ENCODE measurements at regions not wholly inside any gene's neighbourhood (a gene's known extent, or its start where the extent isn't known, plus 50 kb on each side); places are given as distances from the start of the nearest gene placed in this dataset.
"Not testable (repeated sequence)": the region's sequence is repeated elsewhere in the genome, so short reads cannot be mapped to it uniquely, and the experiment has no call there.

DNA sequence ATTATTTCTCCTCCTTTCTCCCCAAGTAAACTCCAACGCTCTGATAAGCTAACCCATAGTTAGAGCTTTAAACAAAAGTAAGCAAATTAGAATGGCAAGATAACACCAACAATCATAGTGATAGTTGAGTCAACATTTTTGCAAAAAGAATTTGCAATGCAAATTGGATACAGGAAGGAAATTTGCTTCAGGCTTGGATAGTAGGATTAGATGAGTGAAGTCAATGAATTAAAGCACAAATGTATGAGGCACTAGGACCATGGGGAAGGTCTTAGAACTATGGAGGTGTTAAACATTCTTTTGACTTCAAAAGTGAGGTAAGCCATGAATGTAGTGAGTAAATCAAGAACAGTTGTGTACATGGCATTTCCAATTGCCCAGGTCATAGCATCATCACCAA, 289.8 kb upstream of the GRAMD2B start:
- DNase-seq (ENCODE audit: low read depth in 3 of 3), result no peak

DNA sequence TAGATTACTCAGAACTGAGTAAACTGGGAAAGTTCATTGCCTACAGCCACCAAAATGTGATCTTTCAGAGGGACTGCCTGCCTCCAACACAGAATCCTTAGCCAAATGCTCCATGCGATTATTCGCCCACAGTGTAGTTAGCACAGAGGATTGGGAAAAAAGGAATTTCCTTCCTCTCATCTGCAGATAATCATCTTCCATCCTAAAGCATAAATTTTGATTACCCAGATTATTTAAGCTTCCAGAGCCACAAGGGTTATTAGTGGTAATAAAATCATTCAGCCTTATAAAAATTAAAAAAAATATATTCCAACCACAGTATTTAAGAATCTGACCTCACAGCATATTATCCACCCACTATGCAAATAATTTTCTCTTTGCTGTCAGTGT, 285.3 kb upstream of the GRAMD2B start:
- no peak for DNase-seq (ENCODE audit: low read depth in 3 of 3)

DNA sequence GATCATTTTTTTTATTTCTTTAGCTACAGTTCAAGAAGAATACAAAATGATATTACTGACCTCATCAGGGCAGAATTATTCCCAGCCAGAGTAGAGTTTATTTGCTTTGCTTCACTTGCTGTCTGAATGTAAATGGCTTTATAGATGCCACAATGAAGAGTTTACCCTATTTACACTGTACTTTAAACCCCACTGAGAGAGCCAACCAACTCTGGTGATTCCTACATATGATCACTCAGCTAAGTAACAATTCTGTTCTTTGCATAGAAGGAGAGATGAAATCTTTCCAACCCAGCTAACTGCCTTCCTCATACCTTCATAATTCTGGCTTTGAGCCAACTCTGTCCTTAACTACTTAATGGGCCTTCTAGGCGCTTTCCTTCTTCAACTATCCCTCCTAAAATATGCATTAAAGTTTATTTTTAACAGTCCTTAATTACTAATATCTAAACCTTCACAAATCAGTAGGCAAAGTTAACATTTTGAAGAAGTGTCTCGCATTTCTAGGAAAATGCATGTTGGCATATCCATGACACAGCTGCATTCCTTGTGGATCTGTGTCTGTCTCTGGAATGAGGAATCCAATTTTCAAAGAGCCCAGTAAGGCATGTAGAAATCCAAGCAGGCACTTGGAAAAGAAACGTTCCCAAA, 284.8 kb upstream of the GRAMD2B start:
- DNase-seq (ENCODE audit: low read depth in 3 of 3), result no peak

DNA sequence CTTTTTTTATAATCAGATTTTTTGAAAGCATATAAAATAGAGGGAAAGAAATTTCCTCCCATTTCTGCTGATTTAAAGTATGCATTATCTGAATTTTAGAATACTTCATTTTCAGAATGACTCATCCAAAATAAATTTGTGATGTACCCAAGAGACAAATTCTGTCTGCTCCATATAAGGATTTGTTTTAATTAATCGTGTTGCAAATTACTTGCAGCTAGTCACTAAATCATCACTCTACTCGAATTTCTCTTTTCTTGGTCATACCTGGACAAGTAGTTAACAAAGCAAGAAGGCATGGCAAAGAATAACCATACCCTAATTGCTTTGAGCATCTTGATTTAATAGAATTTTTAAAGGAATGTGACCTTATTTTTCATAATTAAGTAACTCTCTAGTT, 284.1 kb upstream of the GRAMD2B start:
- no peak for DNase-seq (ENCODE audit: low read depth in 3 of 3)

DNA sequence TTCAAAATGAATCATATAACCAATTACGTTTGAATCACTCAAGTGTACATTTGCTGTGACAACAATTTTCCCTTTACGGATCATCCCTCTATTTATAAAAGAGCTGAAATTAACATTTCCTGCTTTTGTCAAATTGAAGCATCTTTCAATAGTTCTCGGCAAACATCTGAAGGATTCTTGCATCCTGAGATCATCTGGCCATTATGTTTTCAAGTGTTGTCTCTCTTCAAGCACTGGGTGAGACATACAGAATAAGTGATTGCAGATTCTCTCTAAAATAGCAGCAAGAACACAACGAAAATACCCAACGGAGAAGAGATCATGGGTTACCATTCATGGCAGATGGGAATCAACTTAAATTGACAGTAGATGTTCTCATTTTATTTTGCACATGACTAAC, 283.4 kb upstream of the GRAMD2B start:
- DNase-seq (ENCODE audit: low read depth in 3 of 3), result no peak

DNA sequence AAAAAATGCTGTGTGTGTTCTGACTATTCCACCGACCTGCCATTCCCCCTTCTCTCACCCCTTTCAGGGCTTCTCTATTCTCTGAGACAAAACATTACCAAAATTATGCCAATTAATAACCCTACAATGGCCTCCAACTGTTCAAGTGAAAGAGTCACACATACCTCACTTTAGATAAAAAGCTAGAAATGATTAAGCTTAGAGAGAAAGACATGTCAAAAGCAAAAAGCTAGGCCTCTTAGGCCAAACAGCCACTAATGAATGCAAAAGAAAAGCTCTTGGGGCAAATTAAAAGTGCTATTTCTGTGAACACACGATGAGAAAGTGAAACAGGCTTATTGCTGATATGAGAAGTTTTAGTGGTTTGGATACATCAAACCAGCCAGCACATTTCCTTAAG, 279.6 kb upstream of the GRAMD2B start:
- DNase-seq (ENCODE audit: low read depth in 3 of 3), result no peak

DNA sequence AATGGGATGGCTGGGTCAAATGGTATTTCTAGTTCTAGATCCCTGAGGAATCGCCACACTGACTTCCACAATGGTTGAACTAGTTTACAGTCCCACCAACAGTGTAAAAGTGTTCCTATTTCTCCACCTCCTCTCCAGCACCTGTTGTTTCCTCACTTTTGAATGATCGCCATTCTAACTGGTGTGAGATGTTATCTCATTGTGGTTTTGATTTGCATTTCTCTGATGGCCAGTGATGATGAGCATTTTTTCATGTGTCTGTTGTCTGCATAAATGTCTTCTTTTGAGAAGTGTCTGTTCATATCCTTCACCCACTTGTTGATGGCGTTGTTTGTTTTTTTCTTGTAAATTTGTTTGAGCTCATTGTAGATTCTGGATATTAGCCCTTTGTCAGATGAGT, 272.9 kb upstream of the GRAMD2B start:
- DNase-seq (ENCODE audit: low read depth in 3 of 3), result not testable (repeated sequence)

DNA sequence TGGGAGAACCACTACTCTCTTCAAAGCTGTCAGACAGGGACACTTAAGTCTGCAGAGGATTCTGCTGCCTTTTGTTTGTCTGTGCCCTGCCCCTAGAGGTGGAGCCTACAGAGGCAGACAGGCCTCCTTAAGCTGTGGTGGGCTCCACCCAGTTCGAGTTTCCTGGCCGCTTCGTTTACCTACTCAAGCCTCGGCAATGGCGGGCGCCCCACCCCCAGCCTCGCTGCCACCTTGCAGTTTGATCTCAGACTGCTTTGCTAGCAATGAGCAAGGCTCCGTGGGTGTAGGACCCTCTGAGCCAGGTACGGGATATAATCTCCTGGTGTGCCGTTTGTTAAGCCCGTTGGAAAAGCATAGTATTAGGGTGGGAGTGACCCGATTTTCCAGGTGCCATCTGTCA, 267.9 kb upstream of the GRAMD2B start:
- not testable (repeated sequence) for DNase-seq (ENCODE audit: low read depth in 3 of 3)

DNA sequence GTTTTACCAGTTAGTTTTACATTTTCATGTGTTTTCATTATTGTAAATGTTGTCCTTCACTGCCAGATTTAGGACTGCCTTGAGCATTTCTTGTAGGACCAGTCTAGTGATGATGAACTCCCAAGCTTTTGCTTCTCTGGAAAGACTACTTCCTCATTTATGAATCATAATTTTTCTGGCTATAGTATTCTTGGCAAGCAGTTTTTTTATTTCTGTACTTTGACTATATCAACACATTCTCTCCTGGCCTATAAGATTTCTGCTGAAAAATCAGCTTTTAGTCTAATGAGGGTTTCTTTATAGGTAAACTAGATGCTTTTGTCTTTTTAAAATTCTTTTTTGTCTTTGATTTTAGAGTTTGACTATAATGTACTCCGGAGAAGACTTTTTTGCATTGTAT, 256.8 kb upstream of the GRAMD2B start:
- DNase-seq (ENCODE audit: low read depth in 3 of 3), result no peak

DNA sequence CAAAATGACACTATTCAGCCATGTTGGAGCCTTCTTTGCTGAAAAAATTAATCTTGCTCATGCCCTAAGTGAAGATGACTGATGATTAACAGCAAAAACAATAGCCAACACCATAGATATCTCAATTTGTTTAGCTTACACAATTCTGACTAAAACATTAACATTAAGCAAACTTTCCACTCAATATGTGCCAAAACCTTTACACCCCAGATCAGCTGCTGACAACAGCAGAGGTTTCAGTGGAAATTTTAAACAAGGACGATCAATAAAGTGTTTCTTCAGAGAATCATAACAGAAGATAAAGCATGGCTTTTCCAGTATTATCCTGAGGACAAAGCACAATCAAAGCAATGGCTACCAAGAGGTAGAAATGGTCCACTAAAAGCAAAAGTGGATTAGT, 254.4 kb upstream of the GRAMD2B start:
- no peak for DNase-seq (ENCODE audit: low read depth in 3 of 3)

DNA sequence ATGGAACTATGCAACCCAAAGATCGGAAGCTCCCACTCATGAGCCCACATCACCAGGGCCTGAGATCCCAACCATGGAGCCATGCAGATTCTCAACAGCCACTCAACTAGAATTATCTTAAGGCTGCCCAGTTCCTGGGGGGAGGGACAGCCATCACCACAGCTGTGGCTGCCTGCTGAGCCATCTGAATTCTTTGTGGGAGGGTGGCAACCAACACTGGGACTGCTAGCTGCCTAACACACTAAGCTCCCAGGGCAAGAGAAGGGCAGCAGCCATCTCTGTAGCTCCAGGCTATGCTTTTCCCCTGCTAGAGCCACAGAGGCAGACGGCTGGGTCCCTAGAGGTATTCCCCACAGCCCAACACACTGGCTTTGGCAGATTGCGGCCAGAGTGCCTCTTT, 251.3 kb upstream of the GRAMD2B start:
- DNase-seq (ENCODE audit: low read depth in 3 of 3), result no peak

DNA sequence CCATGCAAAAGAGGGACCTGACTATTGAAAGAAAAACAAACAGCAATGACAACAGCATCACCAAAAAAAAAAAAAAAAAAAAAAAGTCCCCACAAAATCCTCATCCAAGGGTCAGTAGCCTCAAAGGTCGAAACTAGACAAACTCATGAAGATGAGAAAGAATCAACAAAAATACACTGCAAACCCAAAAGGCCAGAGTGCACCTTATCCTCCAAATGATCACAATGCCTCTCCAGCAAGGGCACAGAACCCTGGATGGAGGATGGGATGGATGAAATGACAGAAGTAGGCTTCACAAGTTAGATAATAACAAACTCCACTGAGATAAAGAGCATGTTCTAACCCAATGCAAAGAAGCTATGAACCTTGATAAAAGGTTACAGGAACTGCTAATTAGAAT, 250.4 kb upstream of the GRAMD2B start:
- DNase-seq (ENCODE audit: low read depth in 3 of 3), result no peak

DNA sequence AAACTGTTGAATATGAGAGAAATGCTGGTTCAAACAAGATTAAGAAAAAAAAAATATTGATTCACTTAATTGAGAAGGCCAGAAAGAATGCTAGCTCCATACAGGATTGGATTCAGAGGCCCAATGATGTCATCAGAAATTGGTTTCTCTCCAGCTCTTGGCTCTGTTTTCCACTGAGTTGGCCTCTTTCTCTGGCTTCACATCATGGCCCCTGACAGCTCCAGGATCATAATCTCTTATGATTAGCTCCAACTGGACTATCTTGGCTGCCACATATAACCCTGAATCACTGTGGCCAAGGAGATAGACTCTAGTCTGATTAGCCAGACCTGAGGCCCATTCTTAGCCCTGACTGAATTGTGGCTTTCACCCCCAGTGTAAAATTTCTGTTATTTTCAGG, 244.7 kb upstream of the GRAMD2B start:
- DNase-seq (ENCODE audit: low read depth in 3 of 3), result no peak

DNA sequence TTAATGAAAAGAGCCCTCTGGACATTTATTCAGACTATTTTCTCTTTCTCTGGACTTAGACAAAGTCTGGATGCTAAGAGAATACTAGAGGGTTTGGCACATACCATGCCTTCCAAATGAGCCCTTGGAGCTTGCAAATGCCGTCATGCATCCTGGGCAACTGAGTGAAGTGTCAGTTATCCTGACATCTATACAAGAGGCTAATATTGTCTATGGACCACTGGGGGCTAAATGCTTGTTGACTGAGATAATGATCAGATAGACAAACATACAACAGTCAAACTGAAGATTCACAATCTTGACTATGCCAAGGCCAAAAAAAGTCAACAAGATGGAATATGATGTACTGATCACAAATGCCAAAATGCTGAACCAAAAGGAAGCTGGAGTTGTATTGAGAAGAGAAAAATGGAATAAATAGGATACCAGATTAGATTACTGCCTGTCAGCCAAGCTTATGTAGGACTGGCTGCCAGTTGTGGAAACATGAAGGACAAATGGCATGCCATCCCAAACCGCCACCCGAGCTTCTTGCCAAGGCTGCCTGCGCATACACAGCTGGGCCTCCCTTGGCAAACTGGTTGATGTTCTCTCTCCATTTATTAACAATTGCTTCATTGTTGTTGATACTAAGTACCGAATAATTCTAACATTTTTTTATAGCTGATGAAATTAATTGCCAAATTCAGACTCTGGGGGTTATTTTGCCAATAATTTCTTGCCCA, 240.1 kb upstream of the GRAMD2B start:
- no peak for DNase-seq (ENCODE audit: low read depth in 3 of 3)

DNA sequence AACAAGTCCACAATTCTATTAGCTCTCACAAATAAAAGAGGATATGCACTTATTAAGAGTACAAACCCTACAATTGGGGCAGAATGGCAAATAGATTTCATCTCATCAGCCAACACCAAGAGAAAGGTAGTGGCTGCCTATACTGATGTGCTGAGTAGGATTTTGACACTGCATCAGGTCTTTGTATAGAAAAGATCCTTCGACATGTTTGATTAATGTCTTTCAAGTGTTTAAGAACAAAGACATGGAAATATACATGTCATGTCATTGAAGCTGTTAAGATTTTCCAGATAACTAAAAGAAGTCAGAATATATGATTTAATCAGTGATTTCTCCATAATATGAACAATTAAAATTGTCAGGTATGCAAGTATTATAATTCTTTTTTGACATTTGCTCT, 238.7 kb upstream of the GRAMD2B start:
- DNase-seq (ENCODE audit: low read depth in 3 of 3), result no peak

DNA sequence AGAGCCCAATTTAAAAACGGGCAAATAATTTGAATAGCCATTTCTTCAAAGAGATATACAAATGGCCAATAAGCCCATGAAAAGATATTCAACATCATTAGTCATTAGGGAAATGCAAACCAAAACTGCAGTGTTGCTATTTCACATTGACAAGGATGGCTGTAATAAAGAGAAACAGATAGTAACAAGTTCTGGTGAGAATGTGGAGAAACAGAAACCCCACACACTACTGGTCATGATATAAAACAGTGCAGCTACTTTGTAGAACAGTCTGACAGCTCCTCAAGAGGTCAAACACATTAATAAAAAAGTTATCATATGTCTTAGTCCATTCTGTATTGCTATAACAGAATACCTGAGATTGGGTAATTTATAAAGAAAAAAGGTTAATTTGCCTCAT, 237.0 kb upstream of the GRAMD2B start:
- no peak for DNase-seq (ENCODE audit: low read depth in 3 of 3)

DNA sequence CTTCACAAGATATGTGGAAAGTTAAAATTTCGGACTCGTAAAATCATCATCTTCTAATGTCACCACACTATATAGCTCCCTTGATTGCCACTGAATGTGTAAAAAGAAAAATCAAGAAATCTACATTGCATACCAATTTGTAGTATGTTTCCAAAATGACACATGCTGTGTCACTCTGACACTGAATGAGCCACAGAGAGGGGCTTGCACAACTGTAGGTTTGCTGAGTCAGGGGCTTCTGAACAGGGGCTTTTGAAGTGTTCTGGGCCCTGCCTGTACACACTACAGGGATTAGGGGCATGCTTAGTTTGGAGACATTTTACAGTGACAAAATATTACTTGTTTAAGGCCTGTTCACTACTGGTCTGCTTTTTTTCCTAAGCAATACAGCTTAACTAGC, 234.4 kb upstream of the GRAMD2B start:
- no peak for DNase-seq (ENCODE audit: low read depth in 3 of 3)

DNA sequence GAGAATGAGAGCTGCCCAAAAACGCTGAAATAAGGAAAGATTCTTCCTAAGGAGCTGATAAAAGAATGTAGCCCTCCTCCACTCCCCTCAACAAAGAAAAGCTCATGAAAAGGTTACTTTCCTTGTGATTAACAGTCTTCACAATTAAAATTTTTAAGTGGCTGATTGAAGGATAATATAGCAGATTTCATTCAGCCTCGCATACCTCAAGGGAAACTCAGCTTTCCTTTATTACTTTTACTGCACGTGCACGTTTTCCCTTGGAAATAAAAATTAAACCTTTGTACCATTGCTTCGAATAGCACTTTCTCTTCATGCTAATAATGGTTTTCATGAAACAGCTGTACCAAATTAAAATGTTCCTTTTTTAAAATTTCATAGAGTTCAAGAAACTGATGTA, 234.0 kb upstream of the GRAMD2B start:
- DNase-seq (ENCODE audit: low read depth in 3 of 3), result no peak

DNA sequence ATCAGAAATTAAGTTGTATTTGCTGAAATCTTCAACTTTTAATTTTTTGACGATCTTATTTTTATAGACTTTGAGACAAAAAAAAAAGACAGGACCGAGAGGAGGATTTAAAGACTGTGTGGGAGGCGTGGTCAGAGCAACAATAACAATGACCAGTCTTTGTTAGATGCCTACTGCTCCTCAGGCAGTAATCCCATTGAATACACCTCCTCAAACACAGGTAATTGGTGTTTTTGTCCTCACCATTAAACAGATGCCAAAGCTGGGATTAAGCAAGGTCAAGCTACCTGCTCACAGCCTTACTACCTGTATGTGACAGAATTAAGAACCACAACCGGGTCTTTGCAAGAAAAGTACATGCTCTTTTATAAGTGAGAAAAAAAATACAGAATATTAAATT, 233.3 kb upstream of the GRAMD2B start:
- no peak for DNase-seq (ENCODE audit: low read depth in 3 of 3)

DNA sequence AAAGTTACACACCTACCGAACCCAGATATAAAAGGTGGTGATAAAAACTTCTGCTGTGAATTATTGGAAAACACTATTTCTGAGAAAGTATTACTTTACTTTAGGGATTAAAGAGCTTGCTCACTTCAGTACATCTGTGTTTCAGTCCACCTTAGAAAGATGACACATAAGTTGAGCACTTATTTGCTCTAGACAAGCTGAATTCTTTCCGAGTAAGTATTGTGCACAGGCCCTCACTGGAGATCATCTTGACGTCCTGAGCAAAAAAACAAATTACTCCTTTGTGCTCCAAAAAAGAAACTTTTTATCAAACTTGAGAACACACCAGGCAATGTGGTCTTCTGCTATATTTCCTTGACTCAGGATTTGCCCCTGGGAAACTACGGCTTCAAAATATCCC, 231.0 kb upstream of the GRAMD2B start:
- no peak for DNase-seq (ENCODE audit: low read depth in 3 of 3)

DNA sequence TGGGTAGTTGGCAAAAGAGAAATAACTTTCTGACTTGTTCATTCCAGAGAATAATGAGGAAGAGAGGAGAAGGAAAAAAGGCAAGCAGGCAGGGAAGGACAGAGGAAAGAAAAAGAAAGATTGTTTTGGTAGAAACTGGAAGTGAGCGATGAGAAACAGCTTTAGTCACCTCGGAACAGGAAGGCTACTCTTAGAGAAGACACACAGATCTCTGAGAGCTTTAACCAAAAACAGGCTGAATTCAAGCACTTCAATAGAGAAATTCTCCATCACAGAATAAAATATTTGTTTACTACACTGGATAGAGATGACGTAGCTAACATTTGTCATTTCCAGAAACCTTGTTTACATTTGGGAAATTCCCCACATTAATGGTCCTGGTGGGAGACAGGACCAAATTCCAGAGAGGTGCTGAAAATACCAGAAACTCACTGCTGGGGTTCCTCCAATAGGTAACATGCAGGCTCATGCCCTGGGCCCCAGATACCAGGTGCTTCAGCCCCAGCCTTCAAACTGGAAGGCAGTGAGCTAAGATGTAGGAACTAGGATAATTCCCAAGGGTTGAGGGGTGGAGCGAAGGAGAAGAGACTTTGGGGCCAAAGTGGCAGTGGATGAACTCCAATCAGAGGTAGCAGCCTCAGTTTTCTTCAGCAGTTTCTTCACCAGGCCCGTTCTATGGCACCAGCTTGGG, 227.7 kb upstream of the GRAMD2B start:
- no peak for DNase-seq (ENCODE audit: low read depth in 3 of 3)

DNA sequence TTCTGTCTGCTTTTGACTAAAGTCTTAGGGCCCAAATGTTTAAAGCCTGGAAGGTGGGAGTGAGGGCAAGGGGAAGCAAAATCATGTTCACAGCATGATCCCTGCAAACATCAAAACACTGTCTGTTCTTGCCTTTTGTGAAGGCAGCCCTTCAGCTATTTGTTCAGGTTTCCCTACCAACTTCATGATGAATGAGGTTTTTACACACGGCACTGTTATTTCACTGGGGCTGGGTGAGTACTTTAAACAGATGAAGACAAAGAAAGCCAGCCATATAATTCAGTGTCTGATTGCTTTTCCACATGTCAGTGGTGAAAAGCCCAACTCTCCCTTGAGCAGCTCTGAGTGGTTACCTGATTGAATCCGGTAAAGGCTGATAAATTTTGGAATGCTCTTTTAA, 224.7 kb upstream of the GRAMD2B start:
- DNase-seq (ENCODE audit: low read depth in 3 of 3), result no peak

DNA sequence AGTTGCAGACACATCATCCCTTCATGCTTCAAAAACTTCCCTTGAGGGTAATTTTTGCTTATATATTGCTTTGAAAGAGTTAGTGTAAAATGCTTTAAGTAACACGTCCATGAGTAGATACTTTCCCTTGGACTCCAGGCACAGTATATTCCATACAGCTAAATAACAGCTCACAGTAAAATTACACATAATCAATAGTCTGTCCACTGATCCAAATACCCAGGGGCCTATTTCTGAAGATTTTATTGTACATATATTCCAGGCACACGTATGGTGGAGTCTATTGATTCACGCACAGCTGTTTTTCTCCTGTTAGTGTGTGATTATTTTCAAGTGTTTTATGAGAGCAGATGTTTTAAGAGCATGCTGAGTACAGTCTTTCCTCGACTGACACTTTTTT, 223.7 kb upstream of the GRAMD2B start:
- DNase-seq (ENCODE audit: low read depth in 3 of 3), result no peak

Measured in stimulated activated CD4-positive, alpha-beta T cell treated with anti-CD3 and anti-CD28 coated beads, TNF-alpha, amount 100 ng/mL, for 24 hours (primary cell).